AG08396 (cell line): ENCODE measurements at regions not wholly inside any gene's neighbourhood (a gene's known extent, or its start where the extent isn't known, plus 50 kb on each side); places are given as distances from the start of the nearest gene placed in this dataset.
"Not testable (repeated sequence)": the region's sequence is repeated elsewhere in the genome, so short reads cannot be mapped to it uniquely, and the experiment has no call there.

ENCODE experiments used
- DNase-seq: peaks from one replicate; pipeline ENCODE4 v3.0.0; 2012; ENCODE audit warnings: low spot score, mixed read lengths

- DNase-seq, result no peak
Observed at GRCh38 chr1:219726480-219727272, 113.8 kb upstream of the ZC3H11B start.

DNA sequence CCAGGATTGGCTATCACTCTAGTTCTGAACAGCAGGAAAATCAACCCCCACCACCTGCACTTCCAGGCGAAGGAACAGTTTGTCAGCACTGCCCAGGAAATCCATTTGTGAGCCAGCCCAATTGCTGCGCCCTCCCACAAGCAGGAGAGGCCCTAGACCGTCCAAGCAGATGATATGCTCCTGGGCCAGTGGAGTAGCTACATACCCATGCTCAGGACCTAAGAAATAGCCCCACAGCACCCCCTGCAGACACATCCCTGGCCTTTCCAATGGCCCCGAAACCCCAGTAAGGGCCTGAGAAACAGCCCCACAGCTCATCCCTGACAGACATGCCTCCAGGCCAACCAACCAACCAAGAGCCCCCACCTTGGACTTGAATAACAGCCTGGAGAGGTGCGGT lies 111.5 kb upstream of the ZC3H11B start:
- DNase-seq, result no peak

GRCh38 chr1:219717536-219717935 lies 104.6 kb upstream of the ZC3H11B start:
- no peak for DNase-seq

DNA sequence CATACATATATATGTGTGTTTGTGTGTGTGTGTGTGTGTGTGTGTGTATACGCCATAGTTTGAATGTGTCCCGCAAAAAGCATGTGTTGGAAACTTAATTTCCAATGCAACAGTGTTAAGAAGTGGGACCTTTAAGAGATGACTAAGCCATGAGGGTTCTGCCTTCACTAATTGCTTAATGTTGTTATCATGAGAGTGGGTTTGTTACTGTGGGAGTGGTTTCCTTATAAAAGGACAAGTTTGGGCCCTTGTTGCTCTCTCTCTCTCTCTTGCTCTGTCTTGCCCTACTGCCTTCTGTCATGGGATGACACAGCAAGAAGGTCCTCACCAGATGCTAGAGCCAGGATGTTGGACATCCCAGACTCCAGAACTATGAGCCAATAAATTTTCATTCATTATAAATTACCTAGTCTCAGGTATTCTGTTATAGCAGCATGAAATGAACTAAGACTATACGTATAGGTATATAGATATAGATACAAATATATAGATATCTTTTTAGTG lies 103.8 kb upstream of the ZC3H11B start:
- no peak for DNase-seq

- DNase-seq, result no peak
Observed at GRCh38 chr1:219713981-219714381, 101.1 kb upstream of the ZC3H11B start.

DNA sequence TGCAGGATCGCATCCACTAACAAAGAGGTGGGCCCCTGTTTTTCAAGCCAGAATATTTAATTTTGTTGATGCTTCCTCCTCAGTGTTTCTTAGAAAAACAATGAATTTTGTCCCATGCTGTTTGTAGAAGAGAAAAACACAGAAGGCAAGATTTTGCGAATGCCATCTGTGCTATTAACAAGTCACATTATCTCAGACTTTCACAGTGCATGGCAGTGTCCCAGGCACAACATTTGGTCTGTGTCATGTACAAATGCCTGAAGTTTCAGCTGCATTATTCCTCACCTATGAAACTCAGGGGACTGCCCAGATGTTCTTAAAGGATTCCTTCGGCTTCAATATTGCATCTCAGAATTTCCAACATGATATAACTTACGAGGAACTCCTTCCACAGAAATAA lies 99.6 kb upstream of the ZC3H11B start:
- no peak for DNase-seq

- DNase-seq, result peak; percentile 8
Observed at GRCh38 chr1:219710529-219711194, 97.8 kb upstream of the ZC3H11B start.

DNA sequence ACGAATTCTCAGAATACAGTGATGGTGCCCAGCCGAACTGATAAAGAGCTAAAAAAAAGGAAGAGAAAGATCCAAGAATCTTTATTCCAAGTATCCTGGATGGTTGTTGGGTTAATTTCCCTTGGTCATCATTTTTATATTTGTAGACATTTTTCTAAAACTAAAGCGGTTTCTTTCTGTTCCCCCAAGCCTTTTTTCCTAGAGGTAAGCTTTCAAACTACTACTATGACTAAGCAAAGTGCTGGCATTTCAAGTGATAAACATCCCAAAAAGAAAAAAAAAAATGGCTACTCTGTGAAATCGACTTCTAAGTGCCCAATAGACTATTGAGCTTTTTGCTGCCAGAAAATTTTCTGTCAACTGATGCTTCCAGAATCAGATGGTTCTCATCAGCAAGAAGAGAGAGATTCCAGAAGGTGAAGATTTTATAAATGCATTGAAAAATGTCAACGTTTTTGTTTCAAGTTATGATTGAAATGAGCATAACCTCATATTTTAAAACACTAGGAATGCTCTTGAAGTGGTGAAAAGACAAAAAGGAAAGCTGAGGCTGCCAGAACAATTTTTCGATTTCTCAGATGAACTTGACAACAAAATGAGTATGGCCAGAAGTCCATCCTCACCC lies 96.1 kb upstream of the ZC3H11B start:
- no peak for DNase-seq

GRCh38 chr1:219707885-219708284 lies 95.0 kb upstream of the ZC3H11B start:
- not testable (repeated sequence) for DNase-seq

DNA sequence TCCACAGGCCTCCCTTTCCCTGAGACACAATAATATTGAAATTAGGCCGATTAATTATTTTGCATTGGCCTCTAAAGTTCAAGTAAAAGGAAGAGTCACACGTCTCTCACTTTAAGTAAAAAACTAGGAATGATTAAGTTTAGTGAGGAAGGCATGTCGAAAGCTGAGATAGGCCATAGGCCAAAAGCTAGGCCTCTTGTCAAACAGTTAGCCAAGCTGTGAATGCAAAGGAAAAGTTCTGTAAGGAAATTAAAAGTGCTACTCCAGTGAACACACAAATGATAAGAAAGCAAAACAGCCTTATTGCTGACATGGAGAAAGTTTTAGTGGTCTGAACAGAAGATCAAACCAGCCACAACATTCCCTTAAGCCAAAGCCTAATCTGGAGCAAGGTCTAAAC lies 91.4 kb upstream of the ZC3H11B start:
- DNase-seq, result not testable (repeated sequence)

DNA sequence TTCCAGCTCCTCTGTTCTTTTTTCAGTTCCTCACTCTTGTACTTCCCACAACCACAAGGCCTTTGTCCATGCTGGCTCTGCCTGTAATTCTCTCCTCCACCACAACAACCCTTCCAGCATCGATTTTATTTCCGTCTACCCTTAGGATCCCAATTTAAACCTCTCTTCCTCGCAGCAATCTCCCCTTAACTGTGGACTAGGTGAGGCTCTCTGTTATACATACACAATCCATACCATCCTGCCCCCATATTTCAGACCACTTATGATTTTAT lies 90.4 kb upstream of the ZC3H11B start:
- no peak for DNase-seq

GRCh38 chr1:219701476-219701875 lies 88.6 kb upstream of the ZC3H11B start:
- DNase-seq, result no peak

GRCh38 chr1:219699870-219700269 lies 87.0 kb upstream of the ZC3H11B start:
- no peak for DNase-seq

GRCh38 chr1:219697682-219698081 lies 84.8 kb upstream of the ZC3H11B start:
- no peak for DNase-seq

- no peak for DNase-seq
Observed at GRCh38 chr1:219692981-219693380, 80.1 kb upstream of the ZC3H11B start.

- DNase-seq, result no peak
Observed at GRCh38 chr1:219689774-219690173, 76.9 kb upstream of the ZC3H11B start.

- DNase-seq, result no peak
Observed at GRCh38 chr1:219687779-219688178, 74.9 kb upstream of the ZC3H11B start.

- DNase-seq, result no peak
Observed at GRCh38 chr1:219686171-219686570, 73.3 kb upstream of the ZC3H11B start.

DNA sequence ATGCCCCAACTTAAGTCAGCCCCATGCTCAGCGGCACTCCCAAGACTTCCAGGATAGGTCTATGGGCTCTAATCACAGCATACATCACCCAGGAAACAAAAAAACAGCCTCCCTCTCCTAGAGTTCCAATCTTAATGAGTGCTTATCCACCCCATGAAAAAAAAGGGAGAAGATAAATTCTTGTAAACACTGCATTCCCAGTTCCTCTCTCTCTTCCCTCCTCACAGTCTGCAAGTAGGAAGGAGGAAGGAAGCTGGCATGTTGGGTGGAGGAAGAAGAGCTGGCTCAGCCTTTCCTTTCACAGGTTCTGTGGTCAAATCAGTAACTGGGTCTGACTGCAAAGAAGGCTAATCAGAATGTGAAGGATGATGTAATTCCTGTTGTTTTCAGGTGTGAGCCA lies 69.9 kb upstream of the ZC3H11B start:
- no peak for DNase-seq

- DNase-seq, result no peak
Observed at GRCh38 chr1:219681876-219682275, 69.0 kb upstream of the ZC3H11B start.

- no peak for DNase-seq
Observed at GRCh38 chr1:219676012-219676765, 63.3 kb upstream of the ZC3H11B start.

DNA sequence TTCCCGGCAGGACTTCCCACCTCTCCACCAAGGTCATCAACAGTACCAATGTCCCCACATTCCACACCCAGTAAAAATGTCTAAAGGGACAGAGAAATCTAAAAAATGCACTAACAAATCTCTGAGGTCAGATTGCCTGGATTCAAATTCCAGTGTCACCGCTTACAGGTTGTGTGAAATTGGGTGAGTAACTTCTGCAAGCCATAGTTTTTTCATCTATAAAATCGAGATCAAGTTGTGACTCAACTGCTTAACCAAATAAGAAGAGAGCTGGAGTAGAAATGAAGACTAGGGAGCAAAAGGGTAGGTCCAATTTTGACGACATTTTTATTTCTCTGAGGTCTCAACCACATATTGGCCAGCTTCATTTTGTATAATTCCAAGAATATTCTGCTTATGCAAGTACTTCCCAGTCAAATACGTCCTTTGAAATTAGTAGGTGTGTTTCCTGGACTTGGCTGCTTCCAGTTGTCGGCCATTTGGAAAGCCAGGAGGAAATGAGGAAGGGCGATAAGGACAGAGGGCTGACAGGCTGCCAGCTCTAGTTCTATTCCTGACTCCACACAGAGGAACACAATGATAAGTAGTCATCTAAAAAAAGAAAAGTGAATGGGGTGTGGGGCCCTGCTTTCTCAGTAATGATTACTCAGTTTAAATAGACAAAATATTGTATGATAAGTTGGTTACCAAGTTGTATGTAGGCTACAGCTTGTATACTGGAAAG lies 57.7 kb upstream of the ZC3H11B start:
- no peak for DNase-seq
